SJCRH30 (cell line): ENCODE measurements at regions not wholly inside any gene's neighbourhood (a gene's known extent, or its start where the extent isn't known, plus 50 kb on each side); places are given as distances from the start of the nearest gene placed in this dataset.
A peak's percentile ranks its signal among the peaks of the same experiment; 100 is the strongest.

Experiments
- DNase-seq, 2 experiments: peaks; one replicate each; pipeline ENCODE4 v3.0.0-alpha.2; 2015 to 2020
- H3K27ac ChIP-seq: fragments of 250-450 bp; sonication (Bioruptor Pico); 2 replicates; pipeline ENCODE4 v1.5.1; 2020; ENCODE audit warnings: mild to moderate bottlenecking, moderate library complexity
- H3K27me3 ChIP-seq: fragments of 250-450 bp; sonication (Bioruptor Pico); 2 replicates; pipeline ENCODE4 v1.5.1; 2020; ENCODE audit warnings: mild to moderate bottlenecking, moderate library complexity
- H3K36me3 ChIP-seq: fragments of 250-450 bp; sonication (Bioruptor Pico); 2 replicates; pipeline ENCODE4 v1.5.1; 2020; ENCODE audit warnings: mild to moderate bottlenecking, moderate library complexity
- H3K4me1 ChIP-seq: fragments of 250-450 bp; sonication (Bioruptor Pico); 2 replicates; pipeline ENCODE4 v1.5.1; 2020; ENCODE audit warnings: mild to moderate bottlenecking, moderate library complexity
- H3K4me3 ChIP-seq: fragments of 250-450 bp; sonication (Bioruptor Pico); 2 replicates; pipeline ENCODE4 v1.5.1; 2020; ENCODE audit warnings: mild to moderate bottlenecking, moderate library complexity
- H3K9me3 ChIP-seq: fragments of 250-450 bp; sonication (Bioruptor Pico); replicated peaks from 2 replicates; pipeline ENCODE4 v1.5.1; 2020; ENCODE audit warnings: mild to moderate bottlenecking, moderate library complexity

DNA sequence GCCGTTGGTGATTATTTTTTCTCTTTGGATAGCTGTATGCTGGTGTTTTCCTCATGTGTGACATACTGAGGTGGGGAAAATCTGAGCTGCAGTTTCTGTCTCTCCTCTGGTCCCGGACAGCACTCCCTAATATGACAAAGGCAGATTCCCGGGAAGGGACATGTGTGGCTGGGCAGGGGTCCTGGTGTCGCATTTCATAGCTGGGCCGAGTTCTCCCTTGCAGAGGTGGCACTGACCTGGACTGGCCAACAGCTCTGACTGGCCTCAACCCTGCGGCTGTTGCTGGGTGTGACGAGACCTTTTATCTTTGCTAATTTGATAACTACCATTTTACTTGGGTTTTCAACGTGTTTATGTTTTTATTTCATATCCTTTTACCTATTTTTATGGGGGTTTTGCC, 248.6 kb upstream of the TCERG1L start:
- Histone ChIP-seq H3K36me3 (no peaks in the 10 kb centered on the region), H3K4me3 (no peak overlapping the region), H3K27me3 (no peaks in the 10 kb centered on the region), H3K27ac (no peak overlapping the region), H3K4me1 (no peaks in the 10 kb centered on the region), H3K9me3 (no peaks in the 10 kb centered on the region)
- DNase-seq, result no peak

DNA sequence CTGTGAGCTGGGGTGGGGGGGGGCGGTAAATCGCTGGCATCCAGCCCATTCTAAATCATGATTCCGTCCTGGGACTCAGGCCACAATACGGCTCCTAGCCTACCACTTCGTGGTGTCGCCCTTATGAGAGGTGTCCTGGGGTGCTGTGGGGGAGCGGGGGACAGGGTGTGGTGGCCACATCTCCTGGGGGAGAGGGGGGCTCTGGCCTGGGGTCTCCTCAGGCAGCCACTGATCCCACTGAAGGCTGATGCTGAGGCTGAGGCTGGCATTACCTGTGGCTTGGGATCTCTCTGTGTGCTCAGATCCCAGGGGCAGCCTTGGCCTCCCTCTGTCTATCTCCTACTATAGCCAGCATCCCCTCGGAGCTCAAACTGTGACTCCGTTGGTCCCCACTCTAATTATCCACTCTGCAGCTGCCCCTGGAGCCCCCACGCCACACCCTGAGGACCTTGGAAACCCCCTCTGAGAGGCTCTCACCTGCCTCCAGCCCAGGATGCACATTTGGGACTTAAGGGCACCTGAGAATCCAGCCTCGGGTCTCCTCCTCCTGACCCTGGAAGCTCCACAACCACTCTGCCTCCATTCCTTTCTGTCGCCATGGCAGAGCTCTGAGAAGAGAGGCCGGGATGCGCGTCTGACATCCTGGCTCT, 249.3 kb upstream of the TCERG1L start:
- no peaks in the 10 kb centered on the region for H3K9me3 ChIP-seq
- no peaks in the 10 kb centered on the region for H3K36me3 ChIP-seq
- no peak overlapping the region for H3K27ac ChIP-seq
- H3K27me3 ChIP-seq, result no peaks in the 10 kb centered on the region
- H3K4me1 ChIP-seq, result no peaks in the 10 kb centered on the region
- DNase-seq, result no peak
- no peak overlapping the region for H3K4me3 ChIP-seq

DNA sequence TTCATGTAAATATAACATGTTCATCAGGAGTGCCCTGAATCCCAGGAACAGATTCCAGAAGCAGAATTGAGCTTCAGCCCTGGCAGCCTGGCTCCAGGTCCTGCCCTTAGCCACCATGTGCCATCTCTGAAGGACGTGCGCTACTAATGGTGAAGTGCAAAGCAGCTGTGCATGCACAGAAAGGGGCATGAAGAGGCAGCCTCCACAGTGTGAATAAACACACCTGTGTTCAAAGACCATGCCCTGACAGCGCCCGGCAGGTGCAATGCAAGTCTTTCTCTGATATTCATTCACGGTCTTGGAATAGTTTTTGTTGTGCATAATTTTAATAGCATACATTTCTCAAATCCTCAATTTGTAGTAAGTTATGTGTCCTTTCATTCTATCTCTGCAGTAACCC, 250.4 kb upstream of the TCERG1L start:
- Histone ChIP-seq H3K4me3 (no peak overlapping the region), H3K27me3 (no peaks in the 10 kb centered on the region), H3K9me3 (no peaks in the 10 kb centered on the region), H3K27ac (no peak overlapping the region), H3K36me3 (no peaks in the 10 kb centered on the region), H3K4me1 (no peaks in the 10 kb centered on the region)
- DNase-seq, result no peak

DNA sequence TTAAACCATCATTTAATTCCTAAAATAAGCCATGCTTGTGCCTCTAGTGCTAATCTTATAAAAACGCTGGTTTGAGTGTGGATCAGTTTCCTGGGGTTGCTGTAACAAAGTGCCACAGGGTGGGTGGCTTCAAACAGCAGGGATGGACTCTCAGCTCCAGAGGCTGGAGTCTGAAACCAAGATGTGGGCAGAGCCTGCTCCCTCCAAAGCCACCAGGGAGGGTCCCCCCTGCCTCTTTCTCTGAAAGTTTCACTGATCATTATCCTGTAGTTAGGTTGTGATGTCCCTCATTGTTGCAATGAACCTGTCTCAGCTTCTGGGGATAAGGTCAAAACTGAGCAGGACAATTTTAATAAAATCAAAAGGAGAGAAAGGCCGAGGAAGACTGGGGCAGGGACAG, 251.9 kb upstream of the TCERG1L start:
- Histone ChIP-seq H3K36me3 (no peaks in the 10 kb centered on the region), H3K27me3 (no peaks in the 10 kb centered on the region), H3K4me1 (no peaks in the 10 kb centered on the region), H3K4me3 (no peak overlapping the region), H3K9me3 (no peaks in the 10 kb centered on the region), H3K27ac (no peak overlapping the region)
- no peak for DNase-seq

DNA sequence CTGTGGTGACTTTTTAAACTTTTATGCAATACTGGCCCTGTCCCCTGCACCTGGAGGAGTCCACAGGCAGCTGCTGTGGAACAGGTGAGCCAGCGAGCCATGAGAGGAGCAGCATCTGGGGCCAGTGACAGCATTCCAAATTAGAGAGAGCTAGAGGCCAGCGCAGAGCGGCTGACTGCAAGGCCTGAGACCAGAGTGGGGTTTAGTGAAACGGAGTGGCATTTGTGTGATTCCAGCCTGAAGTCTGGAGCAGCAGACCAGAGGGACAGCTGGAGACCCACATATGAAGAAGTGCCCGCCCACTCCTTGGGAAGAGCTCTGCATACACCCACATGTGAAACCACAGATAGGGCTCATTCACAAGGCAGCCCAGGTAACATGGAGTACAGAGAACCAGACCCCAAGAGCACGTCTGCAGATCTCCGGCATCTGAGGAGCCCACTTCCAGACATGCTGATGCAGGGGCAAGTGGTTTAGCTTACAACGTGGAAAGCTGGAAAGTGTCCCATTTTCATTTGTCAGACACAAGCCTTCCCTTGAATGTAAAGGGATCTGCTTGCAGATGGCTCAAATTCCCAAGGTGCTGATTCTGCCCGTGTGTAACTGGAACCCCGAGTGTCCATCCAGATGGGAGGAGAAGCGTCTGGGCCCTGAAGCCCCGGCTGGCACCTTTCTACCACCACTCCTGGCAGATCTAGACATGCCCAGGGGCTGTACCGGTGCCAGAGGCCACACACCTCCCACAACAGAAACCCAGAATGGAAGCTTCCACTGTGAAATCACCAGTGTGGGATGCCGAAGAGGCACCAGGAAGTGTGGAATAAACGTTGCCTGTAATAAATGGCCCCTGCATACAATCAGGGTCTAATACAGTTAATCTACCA, 256.0 kb upstream of the TCERG1L start:
- Histone ChIP-seq H3K27ac (no peak overlapping the region), H3K27me3 (no peaks in the 10 kb centered on the region), H3K9me3 (no peaks in the 10 kb centered on the region), H3K4me1 (no peaks in the 10 kb centered on the region), H3K36me3 (no peaks in the 10 kb centered on the region), H3K4me3 (no peak overlapping the region)
- DNase-seq, result no peak

GRCh38 chr10:131568866-131569265, 257.3 kb upstream of the TCERG1L start:
- H3K9me3 ChIP-seq, result no peaks in the 10 kb centered on the region
- H3K27me3 ChIP-seq, result no peaks in the 10 kb centered on the region
- no peak overlapping the region for H3K4me3 ChIP-seq
- no peaks in the 10 kb centered on the region for H3K4me1 ChIP-seq
- no peak overlapping the region for H3K27ac ChIP-seq
- DNase-seq, result no peak
- no peaks in the 10 kb centered on the region for H3K36me3 ChIP-seq

DNA sequence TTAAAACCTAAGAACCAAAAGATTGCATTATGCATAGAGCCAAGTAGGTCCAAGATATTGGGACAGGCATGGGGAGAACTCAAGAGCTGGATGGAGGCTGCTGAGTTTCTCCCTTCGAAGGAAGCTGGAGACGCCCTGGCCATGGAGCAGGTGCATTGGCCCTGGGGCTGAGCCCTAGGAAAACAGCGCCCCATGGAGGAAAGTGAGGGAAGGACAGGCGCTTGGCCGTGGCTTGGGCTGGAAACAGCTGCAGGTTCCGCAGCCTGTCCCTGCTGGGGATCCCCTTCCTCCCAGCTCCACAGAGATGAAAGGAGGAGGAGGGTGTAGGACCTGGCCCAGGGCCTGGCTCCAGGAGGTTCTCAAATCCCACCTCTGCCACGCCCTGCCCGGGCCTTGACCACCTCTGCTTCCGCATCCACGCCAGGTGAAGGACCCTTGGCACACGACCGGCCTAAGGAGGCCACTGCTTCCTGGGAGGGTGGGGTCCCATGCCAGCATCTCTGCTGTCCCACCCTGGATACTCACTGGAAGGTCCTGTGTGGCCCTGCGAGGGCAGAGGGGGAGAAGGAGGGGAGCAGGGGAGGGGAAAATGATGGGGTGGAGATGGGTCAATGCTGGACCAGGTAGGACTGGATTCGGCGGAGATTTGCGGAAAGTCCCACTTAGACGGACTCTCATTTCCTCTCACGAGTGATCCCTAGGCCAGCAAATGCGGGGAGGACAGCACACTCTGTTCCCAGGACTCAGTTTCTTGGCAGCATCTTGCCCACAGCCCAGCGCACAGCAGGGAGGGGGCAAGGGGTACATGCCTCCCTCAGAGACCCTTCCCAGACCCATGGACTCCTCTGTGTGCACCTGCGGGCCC, 258.6 kb upstream of the TCERG1L start:
- Histone ChIP-seq H3K27ac (no peak overlapping the region), H3K27me3 (no peaks in the 10 kb centered on the region), H3K4me1 (no peaks in the 10 kb centered on the region), H3K4me3 (no peak overlapping the region), H3K9me3 (no peaks in the 10 kb centered on the region), H3K36me3 (no peaks in the 10 kb centered on the region)
- peak in 1 of 2 experiments; percentile 1 for DNase-seq

GRCh38 chr10:131570716-131571307, 259.3 kb upstream of the TCERG1L start:
- no peaks in the 10 kb centered on the region for H3K4me1 ChIP-seq
- no peak overlapping the region for H3K4me3 ChIP-seq
- no peaks in the 10 kb centered on the region for H3K27me3 ChIP-seq
- no peaks in the 10 kb centered on the region for H3K9me3 ChIP-seq
- H3K36me3 ChIP-seq, result no peaks in the 10 kb centered on the region
- no peak for DNase-seq
- no peak overlapping the region for H3K27ac ChIP-seq

DNA sequence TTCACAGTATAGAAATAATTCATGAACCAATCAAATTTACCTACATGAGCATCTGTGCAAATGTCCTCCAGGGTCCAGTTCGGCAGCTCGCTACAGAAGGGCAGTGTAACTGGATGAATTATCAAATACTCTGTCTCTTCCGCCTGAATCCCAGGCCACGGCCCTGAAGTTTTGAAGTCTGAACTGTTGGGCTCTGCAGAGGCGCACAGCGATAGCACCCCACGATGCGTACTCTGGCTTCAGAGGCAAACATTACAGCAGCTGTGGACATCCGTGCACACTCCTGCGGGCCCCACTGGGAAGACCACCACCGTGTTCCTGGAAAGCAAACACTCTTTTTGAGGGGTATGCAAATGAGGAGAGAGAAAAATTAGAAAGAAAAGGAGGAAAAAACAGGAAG, 259.8 kb upstream of the TCERG1L start:
- H3K4me3 ChIP-seq, result no peak overlapping the region
- H3K4me1 ChIP-seq, result no peaks in the 10 kb centered on the region
- no peaks in the 10 kb centered on the region for H3K27me3 ChIP-seq
- H3K27ac ChIP-seq, result no peak overlapping the region
- H3K36me3 ChIP-seq, result no peaks in the 10 kb centered on the region
- H3K9me3 ChIP-seq, result no peaks in the 10 kb centered on the region
- no peak for DNase-seq

- no peaks in the 10 kb centered on the region for H3K4me1 ChIP-seq
- H3K9me3 ChIP-seq, result no peaks in the 10 kb centered on the region
- H3K27me3 ChIP-seq, result no peaks in the 10 kb centered on the region
Measured at GRCh38 chr10:131571865-131572264, 260.3 kb upstream of the TCERG1L start.

DNA sequence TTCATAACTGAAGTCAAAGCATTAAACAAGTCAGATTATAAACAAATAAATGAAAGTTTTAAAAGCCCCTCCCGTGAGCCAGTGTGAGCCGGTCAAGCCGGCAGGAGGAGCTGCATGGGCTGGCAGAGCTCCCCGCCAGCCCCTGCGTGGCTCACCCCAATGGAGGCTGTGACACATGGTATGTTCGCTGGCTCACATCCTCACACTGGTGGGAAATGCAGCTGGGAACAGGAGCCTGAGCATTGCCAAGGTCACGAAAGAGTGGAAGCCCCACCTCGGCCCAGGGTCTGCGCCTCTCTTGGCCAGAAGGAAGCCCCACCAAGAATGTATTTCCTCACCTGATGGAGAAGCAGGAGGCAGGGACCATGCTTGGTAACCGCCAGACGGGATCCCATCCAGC, 261.7 kb upstream of the TCERG1L start:
- DNase-seq, result no peak
- H3K36me3 ChIP-seq, result no peaks in the 10 kb centered on the region
- H3K4me3 ChIP-seq, result no peak overlapping the region
- H3K9me3 ChIP-seq, result no peaks in the 10 kb centered on the region
- no peaks in the 10 kb centered on the region for H3K27me3 ChIP-seq
- H3K4me1 ChIP-seq, result no peaks in the 10 kb centered on the region
- H3K27ac ChIP-seq, result no peak overlapping the region

More at GRCh38 chr10:131571865-131572264, 260.3 kb upstream of the TCERG1L start:
- H3K27ac ChIP-seq, result no peak overlapping the region
- no peaks in the 10 kb centered on the region for H3K36me3 ChIP-seq
- no peak for DNase-seq
- no peak overlapping the region for H3K4me3 ChIP-seq

DNA sequence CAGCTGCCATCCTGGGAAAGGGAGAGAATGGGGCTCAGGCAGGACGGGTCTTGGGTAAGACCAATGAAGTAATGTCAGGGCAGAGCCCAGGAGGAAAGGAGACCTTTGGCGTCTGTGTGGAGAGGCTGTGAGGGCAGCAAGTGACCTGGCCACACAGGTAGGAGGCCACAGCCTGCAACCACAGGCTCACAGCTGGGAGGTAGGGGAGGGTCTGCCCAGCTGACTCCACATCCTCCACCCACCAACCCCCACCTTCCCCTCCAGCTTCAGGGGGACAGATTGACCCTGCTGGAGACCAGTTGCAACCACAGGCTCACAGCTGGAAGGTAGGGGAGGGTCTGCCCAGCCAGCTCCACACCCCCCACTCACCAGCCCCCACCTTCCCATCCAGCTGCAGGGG, 262.2 kb upstream of the TCERG1L start:
- Histone ChIP-seq H3K4me1 (no peaks in the 10 kb centered on the region), H3K27ac (no peak overlapping the region), H3K36me3 (no peaks in the 10 kb centered on the region), H3K4me3 (no peak overlapping the region), H3K27me3 (no peaks in the 10 kb centered on the region), H3K9me3 (no peaks in the 10 kb centered on the region)
- no peak for DNase-seq

DNA sequence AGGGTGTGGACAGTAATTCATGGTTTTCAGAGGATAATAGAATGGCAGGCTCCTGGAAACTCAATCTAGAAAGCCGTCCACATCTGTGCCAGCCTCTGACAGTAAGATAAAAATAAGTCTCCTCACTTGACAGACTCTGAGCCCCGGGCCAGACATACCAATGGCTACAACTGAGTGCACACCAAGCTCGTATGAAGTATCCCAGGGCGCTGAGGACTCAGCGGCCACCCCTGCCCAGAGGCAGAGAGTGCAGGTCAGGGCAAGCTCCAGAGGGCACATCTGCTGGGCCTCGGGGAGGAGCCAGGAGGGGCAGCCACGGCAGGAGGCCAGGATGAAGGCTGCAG, 262.8 kb upstream of the TCERG1L start:
- H3K27me3 ChIP-seq, result no peaks in the 10 kb centered on the region
- no peaks in the 10 kb centered on the region for H3K4me1 ChIP-seq
- no peak overlapping the region for H3K27ac ChIP-seq
- DNase-seq, result no peak
- H3K4me3 ChIP-seq, result no peak overlapping the region
- no peaks in the 10 kb centered on the region for H3K9me3 ChIP-seq
- H3K36me3 ChIP-seq, result no peaks in the 10 kb centered on the region

DNA sequence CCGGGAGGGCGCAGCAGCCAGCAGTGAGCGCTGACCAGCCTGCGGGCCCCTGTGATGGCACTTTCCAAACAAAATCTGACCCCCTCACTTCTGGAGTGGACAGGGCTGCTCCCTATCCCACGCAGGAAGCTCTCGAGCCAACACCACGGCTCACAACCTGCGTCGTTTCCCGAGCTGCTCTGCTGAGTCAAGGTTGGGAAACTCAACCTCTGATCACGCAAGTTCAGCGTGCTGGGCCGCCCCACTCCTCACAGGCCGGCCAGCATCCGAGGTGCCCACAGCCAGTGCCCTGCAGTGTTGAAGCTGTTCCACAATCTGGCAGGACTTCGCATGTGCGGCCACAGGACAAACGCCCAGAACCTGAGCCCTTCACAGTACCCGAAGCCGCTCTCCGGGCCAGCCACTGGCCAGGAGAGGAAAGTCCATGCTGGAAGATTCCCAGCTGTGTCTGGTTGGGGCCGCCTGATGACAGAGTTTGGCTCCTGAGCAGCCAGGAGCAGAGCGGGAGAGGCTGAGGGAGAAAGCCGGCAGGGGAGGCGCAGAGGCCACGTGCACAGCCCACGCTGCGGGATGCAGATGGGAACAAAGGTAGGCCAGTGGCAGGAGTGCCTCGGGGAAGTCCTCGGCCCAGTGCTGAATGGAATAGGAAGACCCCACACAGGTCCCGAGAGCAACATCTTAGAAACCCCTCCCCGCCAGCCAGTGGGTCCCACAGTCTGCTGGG, 263.3 kb upstream of the TCERG1L start:
- no peak overlapping the region for H3K4me3 ChIP-seq
- H3K27me3 ChIP-seq, result no peaks in the 10 kb centered on the region
- DNase-seq, result no peak
- no peaks in the 10 kb centered on the region for H3K9me3 ChIP-seq
- no peaks in the 10 kb centered on the region for H3K36me3 ChIP-seq
- H3K27ac ChIP-seq, result no peak overlapping the region
- no peaks in the 10 kb centered on the region for H3K4me1 ChIP-seq
